ENCODE measurements at regions not wholly inside any gene's neighbourhood (a gene's known extent, or its start where the extent isn't known, plus 50 kb on each side); places are given as distances from the start of the nearest gene placed in this dataset.

GRCh38 chr3:160125258-160125657 lies 100.0 kb upstream of the C3orf80 start:
- Histone ChIP-seq H3K27me3 (ENCODE audit: insufficient read depth, low read length, poor library complexity, severe bottlenecking) (no peaks in the 10 kb centered on the region), H4K20me1 (ENCODE audit: insufficient read depth, low read length, poor library complexity, severe bottlenecking) (no peaks in the 10 kb centered on the region), H3K9me2 (replicated peaks; ENCODE audit: low read depth, low read length) (no peaks in the 10 kb centered on the region), H3K36me3 (ENCODE audit: insufficient read depth, low read length) (no peaks in the 10 kb centered on the region), H3K4me2 (ENCODE audit: low read depth, low read length, poor library complexity, severe bottlenecking) (no peak overlapping the region), H3K9ac (ENCODE audit: low read depth, low read length, poor library complexity, severe bottlenecking) (no peak overlapping the region), H3K4me1 (ENCODE audit: insufficient read depth, low read length, poor library complexity, severe bottlenecking) (peaks cover 11% of the 10 kb centered on the region), H2AFZ (ENCODE audit: low read length) (no peak overlapping the region), H3F3A (ENCODE audit: low read depth) (no peaks in the 10 kb centered on the region), H3K79me2 (ENCODE audit: insufficient read depth, low read length) (no peaks in the 10 kb centered on the region), H3K4me3 (ENCODE audit: low read length, poor library complexity, severe bottlenecking) (no peak overlapping the region), H3K9me3 (ENCODE audit: insufficient read depth, low read depth, low read length) (no peaks in the 10 kb centered on the region)
- no peak for TF ChIP-seq EZH2phosphoT487 (IDR thresholded peaks at IDR 0.05; ENCODE audit: borderline replicate concordance)
- TF ChIP-seq, protein P1, sequence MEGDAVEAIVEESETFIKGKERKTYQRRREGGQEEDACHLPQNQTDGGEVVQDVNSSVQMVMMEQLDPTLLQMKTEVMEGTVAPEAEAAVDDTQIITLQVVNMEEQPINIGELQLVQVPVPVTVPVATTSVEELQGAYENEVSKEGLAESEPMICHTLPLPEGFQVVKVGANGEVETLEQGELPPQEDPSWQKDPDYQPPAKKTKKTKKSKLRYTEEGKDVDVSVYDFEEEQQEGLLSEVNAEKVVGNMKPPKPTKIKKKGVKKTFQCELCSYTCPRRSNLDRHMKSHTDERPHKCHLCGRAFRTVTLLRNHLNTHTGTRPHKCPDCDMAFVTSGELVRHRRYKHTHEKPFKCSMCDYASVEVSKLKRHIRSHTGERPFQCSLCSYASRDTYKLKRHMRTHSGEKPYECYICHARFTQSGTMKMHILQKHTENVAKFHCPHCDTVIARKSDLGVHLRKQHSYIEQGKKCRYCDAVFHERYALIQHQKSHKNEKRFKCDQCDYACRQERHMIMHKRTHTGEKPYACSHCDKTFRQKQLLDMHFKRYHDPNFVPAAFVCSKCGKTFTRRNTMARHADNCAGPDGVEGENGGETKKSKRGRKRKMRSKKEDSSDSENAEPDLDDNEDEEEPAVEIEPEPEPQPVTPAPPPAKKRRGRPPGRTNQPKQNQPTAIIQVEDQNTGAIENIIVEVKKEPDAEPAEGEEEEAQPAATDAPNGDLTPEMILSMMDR (conservative IDR thresholded peaks at IDR 0.05; ENCODE audit: low read length): no peak

DNA sequence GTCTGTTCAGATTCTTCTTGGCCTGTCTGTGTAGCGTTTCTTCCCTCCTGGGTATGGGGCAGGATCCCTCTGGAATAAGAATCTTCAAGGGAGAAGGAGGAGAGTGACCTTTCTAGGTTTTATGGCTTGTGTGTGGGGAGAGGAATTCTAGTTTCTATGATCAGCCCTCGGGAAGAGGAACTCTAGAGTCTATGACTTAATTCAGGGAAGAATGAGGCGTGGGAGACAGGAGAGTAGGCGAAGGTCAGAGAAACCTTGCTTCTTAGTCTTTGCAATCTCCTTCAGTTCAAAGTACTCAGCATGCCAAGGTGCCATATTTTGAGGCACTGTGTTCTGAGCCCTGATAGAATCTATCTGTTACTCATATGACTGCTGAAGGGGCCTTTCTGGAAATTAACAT lies 99.2 kb upstream of the C3orf80 start:
- no peaks in the 10 kb centered on the region for H3K36me3 ChIP-seq (ENCODE audit: insufficient read depth, low read length)
- no peaks in the 10 kb centered on the region for H3K27me3 ChIP-seq (ENCODE audit: insufficient read depth, low read length, poor library complexity, severe bottlenecking)
- no peak overlapping the region for H3K4me3 ChIP-seq (ENCODE audit: low read length, poor library complexity, severe bottlenecking)
- H3K79me2 ChIP-seq (ENCODE audit: insufficient read depth, low read length): no peaks in the 10 kb centered on the region
- TF ChIP-seq, protein P1 (conservative IDR thresholded peaks at IDR 0.05; ENCODE audit: low read length): no peak
- TF ChIP-seq EZH2phosphoT487 (IDR thresholded peaks at IDR 0.05; ENCODE audit: borderline replicate concordance): no peak
- H3F3A ChIP-seq (ENCODE audit: low read depth): no peaks in the 10 kb centered on the region
- H3K9me3 ChIP-seq (ENCODE audit: insufficient read depth, low read depth, low read length): no peaks in the 10 kb centered on the region
- peaks cover 11% of the 10 kb centered on the region for H3K4me1 ChIP-seq (ENCODE audit: insufficient read depth, low read length, poor library complexity, severe bottlenecking)
- H4K20me1 ChIP-seq (ENCODE audit: insufficient read depth, low read length, poor library complexity, severe bottlenecking): no peaks in the 10 kb centered on the region
- no peak overlapping the region for H2AFZ ChIP-seq (ENCODE audit: low read length)
- H3K9ac ChIP-seq (ENCODE audit: low read depth, low read length, poor library complexity, severe bottlenecking): no peak overlapping the region
- no peaks in the 10 kb centered on the region for H3K9me2 ChIP-seq (replicated peaks; ENCODE audit: low read depth, low read length)
- H3K4me2 ChIP-seq (ENCODE audit: low read depth, low read length, poor library complexity, severe bottlenecking): no peak overlapping the region

GRCh38 chr3:160126761-160127160 lies 98.5 kb upstream of the C3orf80 start:
- Histone ChIP-seq H3K27me3 (ENCODE audit: insufficient read depth, low read length, poor library complexity, severe bottlenecking) (no peaks in the 10 kb centered on the region), H3K9me2 (replicated peaks; ENCODE audit: low read depth, low read length) (no peaks in the 10 kb centered on the region), H3K9ac (ENCODE audit: low read depth, low read length, poor library complexity, severe bottlenecking) (no peak overlapping the region), H4K20me1 (ENCODE audit: insufficient read depth, low read length, poor library complexity, severe bottlenecking) (no peaks in the 10 kb centered on the region), H3K4me1 (ENCODE audit: insufficient read depth, low read length, poor library complexity, severe bottlenecking) (peaks cover 11% of the 10 kb centered on the region), H3K36me3 (ENCODE audit: insufficient read depth, low read length) (no peaks in the 10 kb centered on the region), H2AFZ (ENCODE audit: low read length) (no peak overlapping the region), H3K9me3 (ENCODE audit: insufficient read depth, low read depth, low read length) (no peaks in the 10 kb centered on the region), H3K4me3 (ENCODE audit: low read length, poor library complexity, severe bottlenecking) (no peak overlapping the region), H3K79me2 (ENCODE audit: insufficient read depth, low read length) (no peaks in the 10 kb centered on the region), H3F3A (ENCODE audit: low read depth) (no peaks in the 10 kb centered on the region), H3K4me2 (ENCODE audit: low read depth, low read length, poor library complexity, severe bottlenecking) (no peak overlapping the region)
- TF ChIP-seq EZH2phosphoT487 (IDR thresholded peaks at IDR 0.05; ENCODE audit: borderline replicate concordance): no peak
- TF ChIP-seq, protein P1 (conservative IDR thresholded peaks at IDR 0.05; ENCODE audit: low read length): no peak

Measured in Loucy (cell line).